ENCODE measurements at regions not wholly inside any gene's neighbourhood (a gene's known extent, or its start where the extent isn't known, plus 50 kb on each side); places are given as distances from the start of the nearest gene placed in this dataset.
"Not testable (repeated sequence)": the region's sequence is repeated elsewhere in the genome, so short reads cannot be mapped to it uniquely, and the experiment has no call there.

DNA sequence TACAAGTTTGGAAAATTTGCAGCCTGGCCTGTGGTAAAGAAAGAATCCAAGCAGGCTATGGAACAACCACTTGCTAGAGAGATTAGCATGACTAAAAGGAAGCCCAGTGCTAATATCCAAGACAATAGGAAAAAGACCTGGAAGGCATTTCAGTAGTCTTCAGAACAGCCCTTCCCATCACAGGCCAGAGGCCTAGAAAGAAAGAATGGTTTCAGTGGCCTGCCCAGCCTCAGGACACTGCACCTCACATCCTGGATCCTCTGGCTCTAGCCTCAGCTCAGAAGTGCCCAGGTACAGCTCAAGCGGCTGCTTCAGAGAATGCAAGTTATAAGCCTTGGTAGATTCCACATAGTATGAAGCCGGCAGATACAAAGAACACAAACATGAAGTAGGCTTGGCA, 449.8 kb upstream of the AR start:
- no peak overlapping the region for H3K4me3 ChIP-seq (ENCODE audit: low read depth, low read length)
- TF ChIP-seq, protein P1, sequence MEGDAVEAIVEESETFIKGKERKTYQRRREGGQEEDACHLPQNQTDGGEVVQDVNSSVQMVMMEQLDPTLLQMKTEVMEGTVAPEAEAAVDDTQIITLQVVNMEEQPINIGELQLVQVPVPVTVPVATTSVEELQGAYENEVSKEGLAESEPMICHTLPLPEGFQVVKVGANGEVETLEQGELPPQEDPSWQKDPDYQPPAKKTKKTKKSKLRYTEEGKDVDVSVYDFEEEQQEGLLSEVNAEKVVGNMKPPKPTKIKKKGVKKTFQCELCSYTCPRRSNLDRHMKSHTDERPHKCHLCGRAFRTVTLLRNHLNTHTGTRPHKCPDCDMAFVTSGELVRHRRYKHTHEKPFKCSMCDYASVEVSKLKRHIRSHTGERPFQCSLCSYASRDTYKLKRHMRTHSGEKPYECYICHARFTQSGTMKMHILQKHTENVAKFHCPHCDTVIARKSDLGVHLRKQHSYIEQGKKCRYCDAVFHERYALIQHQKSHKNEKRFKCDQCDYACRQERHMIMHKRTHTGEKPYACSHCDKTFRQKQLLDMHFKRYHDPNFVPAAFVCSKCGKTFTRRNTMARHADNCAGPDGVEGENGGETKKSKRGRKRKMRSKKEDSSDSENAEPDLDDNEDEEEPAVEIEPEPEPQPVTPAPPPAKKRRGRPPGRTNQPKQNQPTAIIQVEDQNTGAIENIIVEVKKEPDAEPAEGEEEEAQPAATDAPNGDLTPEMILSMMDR (IDR thresholded peaks at IDR 0.05; ENCODE audit: low read depth, low read length), result no peak

DNA sequence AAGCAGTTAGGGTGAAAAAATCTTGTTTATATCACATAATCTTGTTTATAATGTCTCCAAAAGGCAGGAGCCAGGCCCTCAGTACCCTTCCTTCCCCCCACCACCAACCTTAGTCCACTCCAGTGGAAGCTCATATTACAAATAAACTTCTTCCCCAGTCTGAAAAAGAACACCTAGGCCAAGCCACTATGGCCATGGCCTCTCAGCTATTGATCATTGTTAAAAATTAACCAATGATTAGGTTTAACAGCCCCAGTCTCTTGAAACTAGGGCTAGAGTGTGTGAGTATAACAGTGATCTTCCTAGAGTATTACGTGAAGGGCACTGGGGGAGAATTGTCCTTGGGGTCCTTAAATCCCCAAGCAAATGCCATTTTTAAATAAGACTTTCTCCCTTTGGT, 411.9 kb upstream of the EDA2R start:
- TF ChIP-seq, protein P1 (IDR thresholded peaks at IDR 0.05; ENCODE audit: low read depth, low read length), result no peak
- no peak overlapping the region for H3K4me3 ChIP-seq (ENCODE audit: low read depth, low read length)

DNA sequence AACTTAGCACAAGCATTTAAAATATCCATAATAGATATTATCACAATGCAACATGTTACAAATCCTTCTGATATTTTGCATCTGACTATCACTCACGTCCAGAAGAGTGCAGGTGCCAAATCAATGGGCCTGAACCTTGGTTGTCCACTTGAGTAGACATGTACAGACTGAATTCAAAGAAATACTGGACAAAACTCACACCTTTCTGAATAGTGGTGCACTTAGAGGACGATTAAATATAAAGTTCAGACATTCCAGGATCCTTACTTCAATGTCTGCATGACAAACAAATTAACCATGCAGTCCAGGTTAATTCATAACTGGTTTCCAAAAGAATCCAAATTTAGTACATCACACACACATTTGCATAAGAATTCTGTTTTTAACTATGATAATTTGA, 406.0 kb upstream of the EDA2R start:
- TF ChIP-seq, protein P1 (IDR thresholded peaks at IDR 0.05; ENCODE audit: low read depth, low read length), result no peak
- no peak overlapping the region for H3K4me3 ChIP-seq (ENCODE audit: low read depth, low read length)

DNA sequence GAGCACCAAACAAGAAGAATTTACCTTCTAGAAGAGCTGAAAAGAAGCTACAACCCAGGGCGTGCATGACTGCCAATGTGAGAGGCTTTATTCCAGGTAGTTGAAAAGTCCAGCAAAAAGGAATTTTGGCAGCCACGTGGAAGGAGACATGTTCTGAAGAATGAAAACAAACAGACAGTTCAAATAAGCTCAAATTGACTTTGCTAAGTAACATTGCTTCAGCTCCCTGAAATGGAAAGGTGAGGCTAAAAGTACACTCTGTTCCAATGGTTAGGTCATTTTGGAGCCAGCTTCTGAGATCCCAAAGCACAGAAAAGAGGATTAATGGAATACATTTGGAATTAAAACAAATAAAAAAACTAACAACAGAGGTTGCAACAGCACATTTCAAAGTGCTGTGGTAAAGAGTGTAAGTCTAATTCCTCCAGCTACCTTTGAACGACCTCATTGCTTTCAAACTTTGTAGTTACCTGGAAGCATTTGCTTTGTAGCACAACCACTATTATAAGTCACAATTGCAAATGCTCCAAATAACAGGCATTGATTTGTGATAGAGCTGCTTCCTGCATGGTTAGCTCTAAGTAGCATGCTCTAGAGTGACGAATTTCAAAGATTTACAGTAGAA, 405.3 kb upstream of the EDA2R start:
- H3K4me3 ChIP-seq (ENCODE audit: low read depth, low read length), result no peak overlapping the region
- TF ChIP-seq, protein P1 (IDR thresholded peaks at IDR 0.05; ENCODE audit: low read depth, low read length), result no peak

DNA sequence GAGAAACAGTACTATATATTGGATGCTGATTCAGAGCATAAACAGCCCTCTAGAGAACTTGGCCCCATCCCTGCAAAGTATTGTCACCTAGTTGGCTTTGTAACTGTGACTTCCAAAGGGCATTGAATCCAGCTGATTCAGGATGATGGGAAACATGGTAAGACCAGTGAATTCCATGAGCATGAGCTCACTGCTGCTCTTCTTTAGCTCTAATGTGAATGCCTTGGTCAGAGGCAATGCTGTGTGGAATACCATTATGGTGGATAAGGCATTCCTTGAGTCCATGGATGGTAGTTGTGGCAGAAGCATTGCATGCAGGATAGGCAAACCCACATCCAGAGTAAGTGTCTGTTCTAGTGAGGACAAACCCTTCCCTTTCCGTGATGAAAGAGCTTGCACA, 365.6 kb upstream of the EDA2R start:
- H3K4me3 ChIP-seq (ENCODE audit: low read depth, low read length), result no peak overlapping the region
- TF ChIP-seq, protein P1 (IDR thresholded peaks at IDR 0.05; ENCODE audit: low read depth, low read length), result no peak

DNA sequence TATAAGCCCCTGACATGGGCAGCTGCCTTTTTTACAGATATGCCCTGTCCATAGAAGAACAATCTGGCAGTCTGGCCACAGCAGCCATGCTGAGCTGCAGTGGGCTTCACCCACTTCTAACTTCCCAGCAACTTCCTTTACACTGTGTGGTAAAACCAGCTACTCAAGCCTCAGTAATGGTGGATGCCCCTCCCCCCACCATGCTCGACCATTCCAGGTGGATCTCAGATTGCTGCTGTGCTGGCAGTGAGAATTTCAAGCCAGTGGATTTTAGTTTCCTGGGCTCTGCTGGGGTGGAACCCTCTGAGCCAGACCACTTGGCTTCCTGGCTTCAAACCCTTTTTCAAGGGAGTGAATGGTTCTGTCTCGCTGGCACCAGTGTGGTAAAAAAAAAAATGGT, 355.9 kb upstream of the EDA2R start:
- H3K4me3 ChIP-seq (ENCODE audit: low read depth, low read length), result no peak overlapping the region
- TF ChIP-seq, protein P1 (IDR thresholded peaks at IDR 0.05; ENCODE audit: low read depth, low read length), result no peak

DNA sequence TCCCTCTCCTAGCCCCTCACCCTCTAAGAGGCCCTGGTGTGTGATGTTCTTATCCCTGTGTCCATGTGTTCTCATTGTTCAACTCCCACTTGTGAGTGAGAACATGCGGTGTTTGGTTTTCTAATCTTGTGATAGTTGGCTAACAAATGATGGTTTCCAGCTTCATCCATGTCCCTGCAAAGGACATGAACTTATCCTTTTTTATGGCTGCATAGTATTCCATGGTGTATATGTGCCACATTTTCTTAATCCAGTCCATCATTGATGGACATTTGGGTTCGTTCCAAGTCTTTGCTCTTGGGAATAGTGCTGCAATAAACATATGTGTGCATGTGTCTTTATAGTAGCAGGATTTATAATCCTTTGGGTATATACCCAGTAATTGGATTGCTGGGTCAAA, 353.2 kb upstream of the EDA2R start:
- not testable (repeated sequence) for H3K4me3 ChIP-seq (ENCODE audit: low read depth, low read length)

DNA sequence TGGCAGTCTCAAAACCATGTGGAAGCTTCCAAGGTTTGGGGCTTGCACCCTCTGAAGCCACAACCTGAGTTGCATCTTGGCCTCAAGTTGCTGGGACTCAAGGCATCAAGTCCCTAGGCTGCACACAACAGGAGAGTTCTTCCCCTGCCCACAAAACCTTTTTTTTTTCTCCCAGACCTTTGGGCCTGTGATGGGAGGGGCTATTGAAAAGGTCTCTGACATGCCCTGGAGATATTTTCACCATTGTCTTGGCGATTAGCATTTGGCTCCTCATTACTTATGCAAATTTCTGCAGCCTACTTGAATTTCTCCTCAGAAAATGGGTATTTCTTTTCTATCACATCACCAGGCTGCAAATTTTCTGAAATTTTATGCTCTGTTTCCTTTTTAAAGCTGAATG, 349.5 kb upstream of the EDA2R start:
- H3K4me3 ChIP-seq (ENCODE audit: low read depth, low read length), result no peak overlapping the region
- TF ChIP-seq, protein P1 (IDR thresholded peaks at IDR 0.05; ENCODE audit: low read depth, low read length), result no peak
